KMS-11 (cell line): ENCODE measurements at regions not wholly inside any gene's neighbourhood (a gene's known extent, or its start where the extent isn't known, plus 50 kb on each side); places are given as distances from the start of the nearest gene placed in this dataset.

Experiments
- H2AFZ ChIP-seq: fragments of 200-600 bp; sonication (generic); 2 replicates; pipeline ENCODE4 v1.6.1; 2016; ENCODE audit warnings: antibody characterized with exemption, mixed run types, low read depth
- H3K27ac ChIP-seq: fragments of 200-600 bp; sonication (generic); 2 replicates; pipeline ENCODE4 v1.6.1; 2016; ENCODE audit warnings: mild to moderate bottlenecking, mixed run types
- H3K27me3 ChIP-seq: fragments of 200-600 bp; sonication (generic); 2 replicates; pipeline ENCODE4 v1.6.1; 2017; ENCODE audit warnings: mild to moderate bottlenecking, low read depth, mixed run types, moderate library complexity; ENCODE audit not compliant: insufficient read depth
- H3K36me3 ChIP-seq: fragments of 200-600 bp; sonication (generic); 2 replicates; pipeline ENCODE4 v1.6.1; 2017; ENCODE audit warnings: mild to moderate bottlenecking, mixed run types; ENCODE audit not compliant: insufficient read depth
- H3K4me1 ChIP-seq: fragments of 200-600 bp; sonication (generic); 2 replicates; pipeline ENCODE4 v1.6.1; 2016; ENCODE audit warnings: mild to moderate bottlenecking, low read depth, mixed run types; ENCODE audit not compliant: poor library complexity, severe bottlenecking
- H3K4me2 ChIP-seq: fragments of 200-600 bp; sonication (generic); 2 replicates; pipeline ENCODE4 v1.7.0; 2016; ENCODE audit warnings: mild to moderate bottlenecking, mixed run types
- H3K4me3 ChIP-seq: fragments of 200-600 bp; sonication (generic); IDR thresholded peaks from 2 replicates; pipeline ENCODE4 v1.6.1; 2017; ENCODE audit warnings: low read depth, low read length, mixed read lengths; ENCODE audit not compliant: insufficient read depth
- H3K79me2 ChIP-seq: fragments of 200-600 bp; sonication (generic); 2 replicates; pipeline ENCODE4 v1.6.1; 2016; ENCODE audit warnings: low read depth, mixed run types; ENCODE audit not compliant: insufficient read depth
- H3K9ac ChIP-seq: fragments of 200-600 bp; sonication (generic); 2 replicates; pipeline ENCODE4 v1.6.1; 2016; ENCODE audit warnings: mild to moderate bottlenecking, mixed run types
- H4K20me1 ChIP-seq: fragments of 200-600 bp; sonication (generic); 2 replicates; pipeline ENCODE4 v1.6.1; 2016; ENCODE audit warnings: mild to moderate bottlenecking, mixed run types; ENCODE audit not compliant: insufficient read depth
- TF ChIP-seq, protein P1 (sequence below): fragments of 200-600 bp; sonication (generic); conservative IDR thresholded peaks from 2 replicates; pipeline ENCODE4 v1.6.1; 2017; ENCODE audit warnings: low read depth, mild to moderate bottlenecking, antibody characterized with exemption, low read length, moderate library complexity, mixed read lengths

DNA sequence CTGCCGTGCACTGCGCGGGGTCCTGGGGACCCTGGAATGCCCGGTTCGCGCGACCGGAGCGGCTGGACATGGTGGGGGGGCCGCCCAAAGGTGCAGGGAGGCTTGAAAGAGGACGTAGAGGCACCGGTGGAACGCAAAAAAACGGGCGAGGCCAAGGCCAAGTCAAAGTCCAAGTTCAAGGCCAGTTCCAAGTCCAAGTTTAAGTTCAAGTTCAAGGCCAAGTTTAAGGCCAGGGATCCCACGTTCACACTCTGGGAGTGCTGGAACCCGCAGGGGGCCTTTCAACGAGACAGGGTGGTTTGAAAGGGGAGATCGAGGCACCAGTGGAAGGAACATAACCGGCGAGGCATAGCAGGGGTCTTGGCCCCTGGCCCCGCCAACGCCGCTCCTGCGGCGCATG lies 317.6 kb downstream of the ALG10 start:
- TF ChIP-seq, protein P1, sequence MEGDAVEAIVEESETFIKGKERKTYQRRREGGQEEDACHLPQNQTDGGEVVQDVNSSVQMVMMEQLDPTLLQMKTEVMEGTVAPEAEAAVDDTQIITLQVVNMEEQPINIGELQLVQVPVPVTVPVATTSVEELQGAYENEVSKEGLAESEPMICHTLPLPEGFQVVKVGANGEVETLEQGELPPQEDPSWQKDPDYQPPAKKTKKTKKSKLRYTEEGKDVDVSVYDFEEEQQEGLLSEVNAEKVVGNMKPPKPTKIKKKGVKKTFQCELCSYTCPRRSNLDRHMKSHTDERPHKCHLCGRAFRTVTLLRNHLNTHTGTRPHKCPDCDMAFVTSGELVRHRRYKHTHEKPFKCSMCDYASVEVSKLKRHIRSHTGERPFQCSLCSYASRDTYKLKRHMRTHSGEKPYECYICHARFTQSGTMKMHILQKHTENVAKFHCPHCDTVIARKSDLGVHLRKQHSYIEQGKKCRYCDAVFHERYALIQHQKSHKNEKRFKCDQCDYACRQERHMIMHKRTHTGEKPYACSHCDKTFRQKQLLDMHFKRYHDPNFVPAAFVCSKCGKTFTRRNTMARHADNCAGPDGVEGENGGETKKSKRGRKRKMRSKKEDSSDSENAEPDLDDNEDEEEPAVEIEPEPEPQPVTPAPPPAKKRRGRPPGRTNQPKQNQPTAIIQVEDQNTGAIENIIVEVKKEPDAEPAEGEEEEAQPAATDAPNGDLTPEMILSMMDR: no peak
- no peak overlapping the region for H3K27ac ChIP-seq
- H3K4me1 ChIP-seq: peaks cover 7% of the 10 kb centered on the region
- H3K27me3 ChIP-seq: peaks cover 74% of the 10 kb centered on the region
- H3K9ac ChIP-seq: no peak overlapping the region
- no peak overlapping the region for H3K4me3 ChIP-seq
- no peaks in the 10 kb centered on the region for H3K36me3 ChIP-seq
- no peak overlapping the region for H3K4me2 ChIP-seq
- no peaks in the 10 kb centered on the region for H3K79me2 ChIP-seq
- no peaks in the 10 kb centered on the region for H4K20me1 ChIP-seq
- H2AFZ ChIP-seq: no peak overlapping the region

DNA sequence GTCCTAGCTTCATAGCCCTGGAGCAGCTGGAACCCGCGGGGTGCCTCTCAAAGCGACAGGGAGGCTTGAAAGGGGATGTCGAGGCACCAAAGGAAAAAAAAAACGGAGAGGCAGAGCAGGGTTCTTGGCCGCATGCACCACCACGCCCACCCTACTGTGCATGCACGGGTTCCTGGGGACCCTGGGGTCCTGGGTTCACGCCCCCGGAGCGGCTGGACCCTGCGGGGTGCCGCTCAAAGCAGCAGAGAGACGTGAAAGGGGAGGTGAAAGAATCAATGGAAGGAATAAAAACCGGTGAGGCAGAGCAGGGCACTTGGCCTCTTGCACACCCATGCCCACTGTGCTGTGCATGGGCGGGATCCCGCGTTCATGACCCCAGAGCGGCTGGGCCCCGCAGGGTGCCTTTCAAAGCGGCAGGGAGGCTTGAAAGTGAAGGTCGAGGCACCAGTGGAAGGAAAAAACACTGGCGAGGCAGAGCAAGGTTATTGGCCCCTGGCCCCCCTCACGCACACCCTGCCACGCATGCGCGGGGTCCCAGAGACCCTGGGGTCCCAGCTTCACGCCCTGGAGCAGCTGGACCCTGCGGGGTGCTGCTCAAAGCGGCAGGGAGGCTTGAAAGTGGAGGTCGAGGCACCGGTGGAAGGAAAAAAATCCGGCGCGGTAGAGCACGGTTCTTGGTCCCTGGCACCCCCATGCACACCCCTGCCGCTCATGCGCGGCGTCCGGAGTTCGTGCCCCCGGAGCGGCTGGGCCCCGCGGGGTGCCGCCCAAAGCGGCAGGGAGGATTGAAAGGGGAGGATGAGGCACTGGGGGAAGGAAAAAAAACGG lies 318.5 kb downstream of the ALG10 start:
- Histone ChIP-seq H3K4me3 (no peak overlapping the region), H3K9ac (no peak overlapping the region), H2AFZ (peak overlapping the region; percentile 41), H4K20me1 (no peaks in the 10 kb centered on the region), H3K27ac (no peak overlapping the region), H3K27me3 (peaks cover 81% of the 10 kb centered on the region), H3K79me2 (no peaks in the 10 kb centered on the region), H3K4me1 (peaks cover 7% of the 10 kb centered on the region), H3K36me3 (no peaks in the 10 kb centered on the region), H3K4me2 (peak overlapping the region; percentile 63)
- TF ChIP-seq, protein P1: no peak

DNA sequence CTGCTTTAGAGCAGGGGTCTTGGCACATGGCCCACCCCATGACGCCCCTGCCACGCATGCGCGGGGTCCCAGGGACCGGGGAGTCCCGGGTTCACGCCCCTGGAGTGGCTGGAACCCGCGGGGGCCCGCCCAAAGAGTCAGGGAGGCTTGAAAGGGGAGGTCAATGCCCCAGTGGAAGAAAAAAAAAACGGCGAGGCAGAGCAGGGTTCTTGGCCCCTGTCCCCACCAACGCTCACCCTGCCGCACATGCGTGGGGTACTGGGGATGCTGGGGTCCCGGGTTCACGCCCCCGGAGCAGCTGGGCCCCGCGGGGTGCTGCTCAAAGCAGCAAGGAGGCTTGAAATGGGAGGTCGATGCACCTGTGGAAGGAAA lies 319.1 kb downstream of the ALG10 start:
- no peak overlapping the region for H3K4me3 ChIP-seq
- no peaks in the 10 kb centered on the region for H4K20me1 ChIP-seq
- H2AFZ ChIP-seq: peak overlapping the region; percentile 41; the same call in 1 of the 2 replicates
- H3K36me3 ChIP-seq: no peaks in the 10 kb centered on the region
- TF ChIP-seq, protein P1: no peak
- peak overlapping the region; percentile 63 for H3K4me2 ChIP-seq
- no peak overlapping the region for H3K9ac ChIP-seq
- peaks cover 7% of the 10 kb centered on the region for H3K4me1 ChIP-seq
- H3K27me3 ChIP-seq: peaks cover 79% of the 10 kb centered on the region
- H3K79me2 ChIP-seq: no peaks in the 10 kb centered on the region
- no peak overlapping the region for H3K27ac ChIP-seq

DNA sequence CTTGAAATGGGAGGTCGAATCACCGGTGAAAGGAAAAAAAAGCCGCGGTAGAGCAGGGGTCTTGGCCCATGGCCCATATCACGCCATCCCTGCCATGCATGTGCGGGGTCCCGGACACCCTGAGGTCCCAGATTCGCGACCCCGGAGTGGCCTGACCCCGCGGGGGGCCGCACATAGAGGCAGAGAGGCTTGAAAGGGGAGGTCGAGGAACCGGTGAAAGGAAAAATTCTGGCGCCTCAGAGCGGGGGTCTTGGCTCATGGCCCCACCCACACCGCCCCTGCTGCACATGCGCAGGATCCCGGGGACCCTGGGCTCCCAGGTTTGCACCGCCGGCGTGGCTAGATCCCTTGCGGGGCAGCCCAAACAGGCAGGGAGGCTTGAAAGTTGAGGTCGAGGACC lies 319.8 kb downstream of the ALG10 start:
- Histone ChIP-seq H3K79me2 (no peaks in the 10 kb centered on the region), H3K27ac (no peak overlapping the region), H3K4me3 (no peak overlapping the region), H2AFZ (peak overlapping the region; percentile 41; the same call in 1 of the 2 replicates), H4K20me1 (no peaks in the 10 kb centered on the region), H3K4me1 (peaks cover 7% of the 10 kb centered on the region), H3K9ac (no peak overlapping the region), H3K36me3 (no peaks in the 10 kb centered on the region), H3K27me3 (peaks cover 77% of the 10 kb centered on the region), H3K4me2 (peak overlapping the region; percentile 63)
- TF ChIP-seq, protein P1: no peak
